T-helper 17 cell (primary cell): ENCODE measurements at regions not wholly inside any gene's neighbourhood (a gene's known extent, or its start where the extent isn't known, plus 50 kb on each side); places are given as distances from the start of the nearest gene placed in this dataset.

Experiments
- ATAC-seq: fragments of 150-1000 bp; cut with Tn5 transposase; 2 replicates; pipeline ENCODE4 v1.10.0; 2021; ENCODE audit warnings: mild to moderate bottlenecking, moderate library complexity
- DNase-seq, 3 donors: peaks; one replicate each; pipeline versions ENCODE4 v3.0.0 to v3.0.0-alpha.2; 2020 to 2021
- H3K9me3 ChIP-seq: one replicate; pipeline ENCODE4 v1.7.0; 2013; ENCODE audit warnings: low read length, mild to moderate bottlenecking; ENCODE audit not compliant: control insufficient read depth, poor library complexity, severe bottlenecking
- H3K27ac Mint-ChIP-seq: one replicate; pipeline ENCODE4 v1.8.0; 2022; ENCODE audit warnings: mild to moderate bottlenecking, moderate library complexity, mixed read lengths
- H3K27me3 Mint-ChIP-seq: one replicate; pipeline ENCODE4 v1.8.0; 2022; ENCODE audit warnings: mixed read lengths
- H3K36me3 Mint-ChIP-seq: one replicate; pipeline ENCODE4 v1.8.0; 2022; ENCODE audit warnings: low read depth, mixed read lengths
- H3K4me1 Mint-ChIP-seq: one replicate; pipeline ENCODE4 v1.8.0; 2022; ENCODE audit warnings: mild to moderate bottlenecking, mixed read lengths
- H3K4me3 Mint-ChIP-seq: one replicate; pipeline ENCODE4 v1.8.0; 2022; ENCODE audit warnings: mild to moderate bottlenecking, moderate library complexity, mixed read lengths

- no peak for ATAC-seq
- no peaks in the 10 kb centered on the region for H3K9me3 ChIP-seq
Measured at GRCh38 chr1:83097715-83098114, 901.2 kb downstream of the TTLL7 start.

GRCh38 chr1:83095570-83095969, 903.4 kb downstream of the TTLL7 start:
- no peaks in the 10 kb centered on the region for H3K9me3 ChIP-seq
- no peak for ATAC-seq
- H3K27me3 Mint-ChIP-seq = no peaks in the 10 kb centered on the region
- no peak for DNase-seq
- no peaks in the 10 kb centered on the region for H3K36me3 Mint-ChIP-seq
- no peak overlapping the region for H3K4me3 Mint-ChIP-seq
- H3K27ac Mint-ChIP-seq = no peak overlapping the region
- no peaks in the 10 kb centered on the region for H3K4me1 Mint-ChIP-seq

More at GRCh38 chr1:83097715-83098114, 901.2 kb downstream of the TTLL7 start:
- H3K4me1 Mint-ChIP-seq = no peaks in the 10 kb centered on the region
- no peak for DNase-seq
- peaks cover 2% of the 10 kb centered on the region for H3K36me3 Mint-ChIP-seq
- no peaks in the 10 kb centered on the region for H3K27me3 Mint-ChIP-seq
- no peak overlapping the region for H3K27ac Mint-ChIP-seq
- no peak overlapping the region for H3K4me3 Mint-ChIP-seq

- Mint-ChIP-seq H3K4me1 (no peaks in the 10 kb centered on the region), H3K27me3 (no peaks in the 10 kb centered on the region), H3K4me3 (no peak overlapping the region), H3K36me3 (no peaks in the 10 kb centered on the region), H3K27ac (no peak overlapping the region)
- DNase-seq = no peak
- ATAC-seq = no peak
- H3K9me3 ChIP-seq = no peaks in the 10 kb centered on the region
Measured at GRCh38 chr1:83090195-83090594, 908.7 kb downstream of the TTLL7 start.

- no peak overlapping the region for H3K27ac Mint-ChIP-seq
- no peaks in the 10 kb centered on the region for H3K27me3 Mint-ChIP-seq
- no peak overlapping the region for H3K4me3 Mint-ChIP-seq
- no peaks in the 10 kb centered on the region for H3K9me3 ChIP-seq
- DNase-seq (no peak), ATAC-seq (no peak)
- H3K36me3 Mint-ChIP-seq = no peaks in the 10 kb centered on the region
- no peaks in the 10 kb centered on the region for H3K4me1 Mint-ChIP-seq
Measured at GRCh38 chr1:83087851-83088250, 911.1 kb downstream of the TTLL7 start.

GRCh38 chr1:83086986-83087512, 911.9 kb downstream of the TTLL7 start:
- no peak for ATAC-seq
- H3K27me3 Mint-ChIP-seq = no peaks in the 10 kb centered on the region
- H3K4me3 Mint-ChIP-seq = no peak overlapping the region
- H3K27ac Mint-ChIP-seq = no peak overlapping the region
- DNase-seq = no peak
- H3K4me1 Mint-ChIP-seq = no peaks in the 10 kb centered on the region
- H3K9me3 ChIP-seq = no peaks in the 10 kb centered on the region
- no peaks in the 10 kb centered on the region for H3K36me3 Mint-ChIP-seq

- no peak overlapping the region for H3K27ac Mint-ChIP-seq
- no peak overlapping the region for H3K4me3 Mint-ChIP-seq
- DNase-seq (no peak), ATAC-seq (no peak)
- no peaks in the 10 kb centered on the region for H3K4me1 Mint-ChIP-seq
- no peaks in the 10 kb centered on the region for H3K27me3 Mint-ChIP-seq
- H3K36me3 Mint-ChIP-seq = no peaks in the 10 kb centered on the region
- no peaks in the 10 kb centered on the region for H3K9me3 ChIP-seq
Measured at GRCh38 chr1:83086346-83086745, 912.6 kb downstream of the TTLL7 start.

- ATAC-seq = no peak
- H3K36me3 Mint-ChIP-seq = no peaks in the 10 kb centered on the region
- no peak overlapping the region for H3K4me3 Mint-ChIP-seq
- no peaks in the 10 kb centered on the region for H3K9me3 ChIP-seq
- H3K27me3 Mint-ChIP-seq = no peaks in the 10 kb centered on the region
- no peak overlapping the region for H3K27ac Mint-ChIP-seq
- no peak for DNase-seq
- no peaks in the 10 kb centered on the region for H3K4me1 Mint-ChIP-seq
Measured at GRCh38 chr1:83083589-83084224, 915.2 kb downstream of the TTLL7 start.

- no peak overlapping the region for H3K27ac Mint-ChIP-seq
- no peak overlapping the region for H3K4me3 Mint-ChIP-seq
- DNase-seq (no peak), ATAC-seq (no peak)
- peaks cover 4% of the 10 kb centered on the region for H3K4me1 Mint-ChIP-seq
- H3K27me3 Mint-ChIP-seq = no peaks in the 10 kb centered on the region
- no peaks in the 10 kb centered on the region for H3K36me3 Mint-ChIP-seq
- H3K9me3 ChIP-seq = no peaks in the 10 kb centered on the region
Measured at GRCh38 chr1:83077411-83077810, 921.5 kb downstream of the TTLL7 start.

GRCh38 chr1:83075107-83075506, 923.8 kb downstream of the TTLL7 start:
- no peaks in the 10 kb centered on the region for H3K27me3 Mint-ChIP-seq
- DNase-seq = no peak
- peaks cover 2% of the 10 kb centered on the region for H3K9me3 ChIP-seq
- H3K4me3 Mint-ChIP-seq = no peak overlapping the region
- no peak overlapping the region for H3K27ac Mint-ChIP-seq
- no peak for ATAC-seq
- no peaks in the 10 kb centered on the region for H3K36me3 Mint-ChIP-seq
- H3K4me1 Mint-ChIP-seq = peaks cover 4% of the 10 kb centered on the region

GRCh38 chr1:83067954-83068353, 931.0 kb downstream of the TTLL7 start:
- H3K4me1 Mint-ChIP-seq = peaks cover 11% of the 10 kb centered on the region
- no peaks in the 10 kb centered on the region for H3K27me3 Mint-ChIP-seq
- peaks cover 2% of the 10 kb centered on the region for H3K9me3 ChIP-seq
- H3K36me3 Mint-ChIP-seq = no peaks in the 10 kb centered on the region
- DNase-seq = no peak
- no peak overlapping the region for H3K27ac Mint-ChIP-seq
- ATAC-seq = no peak
- H3K4me3 Mint-ChIP-seq = no peak overlapping the region

- DNase-seq (no peak), ATAC-seq (no peak)
- H3K36me3 Mint-ChIP-seq = no peaks in the 10 kb centered on the region
- H3K9me3 ChIP-seq = peaks cover 2% of the 10 kb centered on the region
- H3K27me3 Mint-ChIP-seq = no peaks in the 10 kb centered on the region
- no peak overlapping the region for H3K4me3 Mint-ChIP-seq
- peaks cover 11% of the 10 kb centered on the region for H3K4me1 Mint-ChIP-seq
- no peak overlapping the region for H3K27ac Mint-ChIP-seq
Measured at GRCh38 chr1:83065952-83066727, 932.8 kb downstream of the TTLL7 start.

- Mint-ChIP-seq H3K4me1 (peaks cover 11% of the 10 kb centered on the region), H3K4me3 (peak overlapping the region; percentile 25), H3K27me3 (no peaks in the 10 kb centered on the region), H3K36me3 (no peaks in the 10 kb centered on the region), H3K27ac (no peak overlapping the region)
- DNase-seq (no peak), ATAC-seq (no peak)
- H3K9me3 ChIP-seq = no peaks in the 10 kb centered on the region
Measured at GRCh38 chr1:83064589-83065242, 934.2 kb downstream of the TTLL7 start.

GRCh38 chr1:83060651-83061390, 938.1 kb downstream of the TTLL7 start:
- Mint-ChIP-seq H3K27me3 (no peaks in the 10 kb centered on the region), H3K36me3 (no peaks in the 10 kb centered on the region), H3K27ac (no peak overlapping the region), H3K4me3 (no peak overlapping the region), H3K4me1 (peaks cover 11% of the 10 kb centered on the region)
- no peak for ATAC-seq
- H3K9me3 ChIP-seq = no peaks in the 10 kb centered on the region
- DNase-seq = no peak
